HG02970 (cell line): ENCODE measurements at regions not wholly inside any gene's neighbourhood (a gene's known extent, or its start where the extent isn't known, plus 50 kb on each side); places are given as distances from the start of the nearest gene placed in this dataset.

Experiments used
- ATAC-seq: cut with Tn5 transposase; IDR thresholded peaks from one replicate; pipeline ENCODE4 v1.9.1; 2021; ENCODE audit warnings: mild to moderate bottlenecking, moderate library complexity, moderate number of reproducible peaks; ENCODE audit not compliant: unreplicated experiment, low FRiP score

GRCh38 chr15:62914461-62915079 lies 128.0 kb upstream of the TPM1 start:
- no peak for ATAC-seq

DNA sequence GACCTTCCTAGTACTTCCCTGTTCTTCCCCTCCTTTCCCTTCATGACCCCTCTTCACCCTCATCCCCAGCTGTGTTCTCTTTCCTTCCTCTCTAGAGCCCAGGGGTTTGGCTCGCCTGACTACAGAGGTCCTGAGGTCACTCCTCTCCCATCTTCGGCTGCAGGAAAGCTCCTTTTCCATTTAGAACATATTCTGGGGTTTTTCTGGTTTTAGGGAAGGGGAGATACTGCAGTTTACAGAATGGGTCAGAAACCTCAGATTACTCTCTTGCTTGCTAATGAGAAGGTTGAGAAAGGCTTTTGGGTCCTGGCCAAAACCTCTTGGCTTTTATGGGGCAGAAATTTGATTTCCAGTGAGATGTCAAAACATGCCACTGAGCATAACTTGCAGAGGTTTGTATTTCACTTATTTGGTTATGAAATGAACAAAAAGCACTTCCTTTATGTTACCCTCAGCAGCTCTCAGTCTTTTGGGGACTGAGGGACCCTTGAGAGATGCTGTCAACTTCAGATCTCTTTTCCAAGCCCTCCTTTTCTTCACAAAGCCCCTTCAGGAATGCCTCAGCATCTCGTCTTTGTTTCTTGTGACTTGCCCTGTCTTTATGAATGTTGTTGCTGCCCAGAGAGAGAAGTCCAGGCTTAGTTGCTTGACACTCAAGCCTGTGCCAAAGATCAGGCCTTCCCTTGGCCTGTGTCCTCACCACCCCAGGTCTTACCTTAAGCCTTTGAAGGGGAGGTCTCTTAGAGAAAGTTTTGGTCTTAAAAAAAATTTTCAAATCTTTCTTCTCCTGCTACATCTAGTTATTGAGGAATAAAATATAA lies 121.7 kb upstream of the TPM1 start:
- ATAC-seq = no peak

DNA sequence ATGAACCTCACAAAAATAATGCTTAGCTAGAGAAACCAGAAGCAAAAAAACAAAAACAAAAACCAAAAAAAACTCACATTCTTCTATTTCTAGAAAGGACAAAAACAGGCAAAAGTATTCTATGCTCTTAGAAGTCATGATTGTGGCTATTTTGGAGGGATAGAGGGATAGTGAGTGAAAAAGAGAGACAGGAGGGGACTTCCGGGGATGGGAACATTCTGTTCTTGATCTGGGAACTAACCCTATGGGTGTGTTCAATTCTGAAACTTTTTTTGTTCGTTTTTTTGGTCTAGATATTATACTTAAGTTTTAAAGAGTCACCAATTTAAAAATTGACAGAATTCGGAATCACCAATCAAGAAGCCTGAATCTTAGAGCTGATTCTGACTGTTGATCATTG lies 120.0 kb upstream of the TPM1 start:
- ATAC-seq = no peak

- no peak for ATAC-seq
Measured at GRCh38 chr15:62925875-62926274, 116.7 kb upstream of the TPM1 start.

- ATAC-seq = no peak
Measured at GRCh38 chr15:62927196-62927595, 115.4 kb upstream of the TPM1 start.

DNA sequence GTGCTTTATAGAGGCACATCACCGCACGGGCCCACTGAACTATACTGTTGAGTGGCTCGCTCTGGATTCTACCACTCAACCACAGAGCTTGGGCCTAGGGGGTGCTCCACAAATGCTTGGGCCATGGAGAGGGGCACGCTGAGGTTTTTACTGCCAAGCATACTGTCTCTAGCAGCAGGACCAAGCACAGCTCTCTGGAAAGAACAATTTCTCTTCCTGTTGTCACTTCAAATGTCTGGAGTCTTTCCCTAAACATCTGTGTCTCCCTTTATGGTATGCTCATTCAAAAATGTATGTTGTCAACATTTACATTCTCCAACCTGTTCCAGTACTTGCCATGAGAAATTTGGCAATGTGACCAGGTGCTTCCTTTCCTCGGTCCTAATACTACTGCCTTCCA lies 114.7 kb upstream of the TPM1 start:
- ATAC-seq = no peak

GRCh38 chr15:62928242-62928999 lies 114.1 kb upstream of the TPM1 start:
- no peak for ATAC-seq

DNA sequence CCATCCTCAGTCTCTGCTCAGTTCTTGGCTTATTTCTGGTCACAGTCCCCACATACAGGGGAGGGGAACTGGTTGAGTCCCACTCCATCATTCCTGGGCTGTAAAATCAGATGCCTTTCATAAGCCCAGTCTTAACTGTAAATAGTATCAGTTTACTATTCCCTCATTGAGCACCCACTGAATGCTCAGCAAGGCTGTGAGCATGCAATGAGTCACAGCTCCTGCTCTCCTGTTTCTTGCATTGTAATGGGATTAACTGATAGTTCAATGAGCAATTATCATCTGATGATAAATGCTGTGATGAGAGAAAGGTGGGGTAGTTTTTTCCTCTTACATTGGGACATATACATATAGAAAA lies 113.6 kb upstream of the TPM1 start:
- ATAC-seq = no peak

DNA sequence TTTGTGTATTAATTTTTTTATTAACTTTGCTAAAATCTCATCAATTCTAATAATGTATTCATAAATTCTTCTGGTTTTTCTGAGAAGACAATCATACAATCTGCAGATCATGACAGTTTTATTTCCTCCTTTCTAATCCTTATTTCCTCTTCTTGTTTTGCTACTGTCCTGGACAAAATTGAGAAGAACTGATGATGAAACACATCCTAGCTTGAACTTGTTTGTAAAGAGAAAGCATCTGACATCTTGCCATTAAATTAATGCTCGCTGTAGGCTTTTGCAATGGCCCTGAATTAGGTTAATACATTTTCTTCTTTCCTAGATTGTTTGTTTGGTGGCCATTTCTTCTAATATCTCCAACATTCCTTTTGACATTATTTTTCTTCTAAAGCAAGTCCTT lies 110.9 kb upstream of the TPM1 start:
- ATAC-seq = no peak

DNA sequence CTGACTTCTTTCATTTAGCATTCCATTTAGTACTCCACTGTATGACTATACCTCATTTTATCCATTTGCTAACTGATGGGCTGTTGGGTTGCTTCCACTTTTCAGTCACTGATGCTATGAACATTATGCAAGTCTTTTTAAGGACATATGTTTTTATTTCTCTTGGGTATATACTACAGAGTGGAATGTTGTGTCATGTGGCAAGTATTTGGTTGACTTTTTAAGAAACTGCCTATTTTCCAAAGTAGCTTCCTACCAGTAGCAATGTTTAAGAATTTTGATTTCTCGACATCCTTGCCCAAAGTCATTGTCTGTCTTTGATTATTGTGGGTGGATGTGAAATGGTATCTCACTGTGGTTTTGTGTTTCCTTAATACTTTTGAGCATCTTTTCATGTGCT lies 110.1 kb upstream of the TPM1 start:
- no peak for ATAC-seq

GRCh38 chr15:62933386-62933785 lies 109.2 kb upstream of the TPM1 start:
- ATAC-seq = no peak

- ATAC-seq = no peak
Measured at GRCh38 chr15:62934236-62934971, 108.1 kb upstream of the TPM1 start.

DNA sequence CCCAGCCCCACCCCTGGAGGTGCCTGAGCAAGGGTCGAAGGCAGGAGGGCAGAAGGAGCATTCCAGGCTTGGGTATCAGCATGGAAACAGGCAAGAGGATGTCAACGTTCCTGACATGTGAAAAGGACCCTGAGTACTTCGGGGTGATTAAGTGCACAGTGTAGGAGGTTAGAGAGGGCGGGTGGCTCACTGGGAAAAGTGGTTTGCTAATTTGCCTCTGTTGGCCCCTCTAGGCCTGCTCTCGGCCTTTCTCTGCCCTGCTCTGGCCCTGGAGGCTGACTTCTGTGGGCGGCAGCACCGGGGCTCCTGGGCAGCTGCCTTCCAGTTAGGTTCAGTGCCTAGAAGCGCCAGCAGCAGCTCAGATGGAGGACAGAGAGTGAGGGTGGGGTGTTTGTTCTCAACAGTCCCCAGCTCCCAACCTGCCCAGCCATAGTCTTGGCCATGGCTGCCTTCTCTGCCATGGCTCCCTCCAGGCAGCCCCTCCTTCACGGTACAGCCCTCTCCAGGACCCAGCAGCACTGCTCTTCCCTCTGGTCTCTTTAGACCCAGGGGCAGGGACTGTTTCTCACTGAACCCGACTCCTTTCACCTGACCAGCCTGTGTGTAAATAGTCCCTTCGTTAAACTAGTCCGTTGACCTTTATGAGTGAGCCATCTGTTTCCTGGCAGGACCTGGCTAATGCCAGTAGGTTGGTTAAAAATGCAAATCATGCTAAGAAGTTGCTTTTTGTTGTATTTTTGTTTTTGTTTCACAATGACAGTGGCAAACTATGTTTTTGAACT lies 107.1 kb upstream of the TPM1 start:
- no peak for ATAC-seq

- ATAC-seq = no peak
Measured at GRCh38 chr15:62938825-62939224, 103.7 kb upstream of the TPM1 start.

DNA sequence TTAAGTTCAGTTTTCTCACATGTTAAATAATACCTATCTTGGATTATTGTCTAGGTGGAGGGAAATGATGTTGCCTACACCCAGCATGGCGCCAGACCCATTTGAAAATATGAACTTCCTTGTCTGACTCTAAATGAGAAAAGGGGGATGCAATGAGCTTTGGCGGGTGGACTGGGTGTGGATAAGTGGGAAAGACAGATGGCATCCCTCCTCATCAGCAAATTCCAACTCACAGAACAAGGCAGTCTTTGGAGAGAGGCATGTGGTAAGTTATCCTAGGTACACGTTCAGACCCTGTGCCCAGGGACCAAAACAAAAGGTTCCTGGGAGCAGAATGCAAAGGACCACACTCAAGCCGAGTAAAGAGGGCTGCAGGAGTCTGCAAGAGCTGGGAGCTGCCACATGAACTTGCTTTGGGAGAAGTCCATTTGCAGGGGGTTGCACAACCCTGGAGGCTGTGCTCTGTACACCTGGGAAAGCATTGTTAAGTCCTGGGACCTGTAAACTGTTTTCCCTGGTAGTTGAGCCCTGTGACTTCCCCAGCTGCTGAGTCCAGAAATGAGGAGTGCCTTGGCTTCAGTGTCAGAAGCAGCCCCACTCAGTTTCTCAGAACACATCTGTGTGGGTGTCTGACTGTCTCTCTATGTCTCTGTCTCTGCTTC lies 102.3 kb upstream of the TPM1 start:
- ATAC-seq = no peak

- no peak for ATAC-seq
Measured at GRCh38 chr15:62940755-62941361, 101.7 kb upstream of the TPM1 start.

DNA sequence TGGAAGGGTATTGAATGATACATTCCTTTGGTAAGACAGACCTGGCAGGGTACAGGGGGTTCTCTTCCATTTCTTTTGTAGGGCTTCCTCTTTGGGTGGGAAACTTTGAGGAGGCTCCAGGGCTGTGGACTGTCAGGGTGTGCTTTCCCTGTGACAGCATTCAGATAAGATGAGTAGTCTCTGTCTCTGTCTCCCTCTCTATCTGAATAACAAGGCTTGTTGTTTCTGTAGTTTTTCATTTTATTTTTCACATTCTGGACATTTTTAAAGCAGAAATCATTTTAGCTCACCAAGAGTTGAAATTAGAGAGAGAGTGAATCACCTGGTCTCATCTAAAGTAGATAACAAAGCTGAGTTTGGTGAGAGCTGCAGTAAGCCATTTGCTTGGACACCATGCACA lies 100.8 kb upstream of the TPM1 start:
- ATAC-seq = no peak

DNA sequence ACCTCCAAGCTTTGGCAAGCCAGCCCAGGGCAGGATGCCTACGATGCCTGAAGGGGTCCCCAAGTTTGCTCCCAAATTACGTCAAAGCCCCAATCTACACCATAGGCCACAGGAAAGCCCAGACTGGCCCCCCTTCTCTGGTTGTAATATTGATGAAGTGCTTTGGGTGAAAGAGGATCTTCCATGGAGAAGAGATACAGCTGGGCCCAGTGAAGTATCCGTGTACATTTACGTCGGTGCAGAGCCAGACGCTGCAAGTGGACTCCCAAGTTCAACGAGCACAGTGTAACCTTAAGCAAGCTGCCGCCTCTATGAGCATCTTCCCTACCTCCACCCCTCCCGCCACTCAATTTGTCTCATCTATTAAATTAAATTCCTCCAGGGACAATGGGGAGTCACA lies 100.1 kb upstream of the TPM1 start:
- no peak for ATAC-seq

- ATAC-seq = no peak
Measured at GRCh38 chr15:62945063-62945462, 97.5 kb upstream of the TPM1 start.
